ENCODE measurements at regions not wholly inside any gene's neighbourhood (a gene's known extent, or its start where the extent isn't known, plus 50 kb on each side); places are given as distances from the start of the nearest gene placed in this dataset.
"Not testable (repeated sequence)": the region's sequence is repeated elsewhere in the genome, so short reads cannot be mapped to it uniquely, and the experiment has no call there.

DNA sequence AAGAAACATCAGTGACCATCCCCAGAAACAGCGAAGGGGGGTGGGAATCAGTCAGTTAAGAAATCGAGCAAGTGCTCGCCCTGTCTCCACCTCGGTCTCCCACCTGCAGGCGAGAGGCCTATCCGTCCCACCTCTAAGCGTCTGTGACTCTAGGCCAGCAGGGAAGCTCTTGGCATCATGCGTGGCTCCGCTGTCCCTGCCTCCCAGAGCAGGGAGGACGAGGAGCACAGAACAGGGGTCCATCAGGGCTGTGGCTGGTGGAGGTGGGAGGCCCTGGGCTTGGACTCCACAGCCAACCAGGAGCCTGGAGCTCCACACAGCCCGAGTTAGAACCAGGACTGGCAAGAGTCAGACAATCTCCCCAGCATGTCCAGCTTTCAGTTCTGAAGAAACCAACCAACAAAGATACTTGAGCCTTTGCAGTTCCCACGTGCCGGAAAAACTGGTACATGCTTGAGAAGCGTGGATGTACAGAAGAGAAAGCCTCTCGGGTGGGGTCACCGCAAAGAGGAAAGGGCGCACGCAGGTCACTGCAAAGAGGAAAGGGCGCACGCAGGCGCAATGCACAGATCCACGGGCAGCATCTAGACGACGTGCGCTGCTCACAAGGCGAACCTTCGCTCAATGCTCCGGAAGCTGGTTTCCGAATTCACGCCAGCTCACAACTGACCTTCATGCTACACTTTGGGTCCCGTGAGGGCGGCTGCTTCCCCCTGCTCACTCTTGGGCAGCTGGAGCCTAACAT, 104.5 kb upstream of the ALKAL2 start:
- CTCF ChIA-PET, result no interaction called here
- POLR2A ChIA-PET, result no interaction called here
- no peak for DNase-seq (ENCODE audit: extremely low spot score)
- TF ChIP-seq SP1 (IDR thresholded peaks at IDR 0.05) (no peak), FOXK2 (IDR thresholded peaks at IDR 0.05) (no peak), LEF1 (IDR thresholded peaks at IDR 0.05; ENCODE audit: borderline replicate concordance) (no peak), CTBP1 (IDR thresholded peaks at IDR 0.05; ENCODE audit: borderline replicate concordance) (no peak)

DNA sequence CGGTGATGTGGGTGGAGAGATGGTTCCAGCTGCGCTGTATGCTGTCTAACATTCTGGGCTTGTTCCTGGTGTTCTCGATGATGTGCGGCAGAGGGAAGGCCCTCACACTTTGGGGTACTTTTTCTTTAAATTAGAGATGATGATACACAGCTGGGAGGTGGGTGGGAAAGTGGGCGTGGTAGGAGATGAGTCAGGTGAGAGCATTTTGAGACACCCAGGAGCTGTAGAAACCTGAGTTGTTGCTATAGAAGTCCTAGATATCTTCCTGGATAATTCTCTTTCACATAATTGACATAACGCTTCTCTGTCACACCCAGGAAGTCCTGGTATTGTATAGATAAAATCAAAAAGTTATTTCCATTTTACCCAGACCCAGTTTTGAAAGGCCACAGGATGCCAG, 103.8 kb upstream of the ALKAL2 start:
- CTCF ChIA-PET, result no interaction called here
- no peak for DNase-seq (ENCODE audit: extremely low spot score)
- POLR2A ChIA-PET, result no interaction called here
- TF ChIP-seq TARDBP (IDR thresholded peaks at IDR 0.05), result no peak
- no peak for TF ChIP-seq CTBP1 (IDR thresholded peaks at IDR 0.05; ENCODE audit: borderline replicate concordance)
- TF ChIP-seq FOXA1 (IDR thresholded peaks at IDR 0.05), result no peak
- no peak for TF ChIP-seq BHLHE40 (IDR thresholded peaks at IDR 0.05; ENCODE audit: borderline replicate concordance)
- no peak for TF ChIP-seq FOXK2 (IDR thresholded peaks at IDR 0.05)
- no peak for TF ChIP-seq L3MBTL2 (conservative IDR thresholded peaks at IDR 0.05)
- TF ChIP-seq ZNF384 (IDR thresholded peaks at IDR 0.05), result no peak
- no peak for TF ChIP-seq PKNOX1 (IDR thresholded peaks at IDR 0.05)
- no peak for TF ChIP-seq LEF1 (IDR thresholded peaks at IDR 0.05; ENCODE audit: borderline replicate concordance)
- no peak for TF ChIP-seq ELF4 (IDR thresholded peaks at IDR 0.05)
- TF ChIP-seq SP1 (IDR thresholded peaks at IDR 0.05), result no peak
- no peak for TF ChIP-seq SUZ12 (IDR thresholded peaks at IDR 0.05)
- no peak for TF ChIP-seq ARNT (IDR thresholded peaks at IDR 0.05)
- no peak for TF ChIP-seq HDGF (IDR thresholded peaks at IDR 0.05; ENCODE audit: borderline replicate concordance)
- TF ChIP-seq NFRKB (IDR thresholded peaks at IDR 0.05), result no peak

DNA sequence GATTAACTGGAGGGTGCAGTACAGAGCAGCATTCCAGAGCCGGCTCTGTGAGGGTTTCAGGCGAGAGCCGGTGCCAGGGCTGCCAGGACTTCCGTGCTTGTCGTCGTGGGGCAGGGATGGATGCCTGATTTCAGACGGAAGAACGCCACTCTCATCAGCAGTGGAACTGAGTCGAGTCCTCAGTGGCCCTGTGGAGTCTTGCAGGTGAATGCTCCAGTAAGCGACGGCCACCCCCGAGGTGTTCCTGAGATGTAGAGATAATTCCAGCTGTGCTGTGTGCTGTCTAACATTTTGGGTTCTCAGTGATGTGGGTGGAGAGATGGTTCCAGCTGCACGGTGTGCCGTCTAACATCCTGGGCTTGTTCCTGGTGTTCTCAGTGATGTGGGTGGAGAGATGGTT, 103.1 kb upstream of the ALKAL2 start:
- POLR2A ChIA-PET, result no interaction called here
- TF ChIP-seq HDGF (IDR thresholded peaks at IDR 0.05; ENCODE audit: borderline replicate concordance) (no peak), FOXK2 (IDR thresholded peaks at IDR 0.05) (no peak), L3MBTL2 (conservative IDR thresholded peaks at IDR 0.05) (no peak), PKNOX1 (IDR thresholded peaks at IDR 0.05) (no peak), CTBP1 (IDR thresholded peaks at IDR 0.05; ENCODE audit: borderline replicate concordance) (no peak), FOXM1 (IDR thresholded peaks at IDR 0.05; ENCODE audit: borderline replicate concordance) (no peak), SUZ12 (IDR thresholded peaks at IDR 0.05) (no peak), NFRKB (IDR thresholded peaks at IDR 0.05) (no peak), ELF4 (IDR thresholded peaks at IDR 0.05) (no peak)
- CTCF ChIA-PET, result no interaction called here
- DNase-seq (ENCODE audit: extremely low spot score), result no peak

DNA sequence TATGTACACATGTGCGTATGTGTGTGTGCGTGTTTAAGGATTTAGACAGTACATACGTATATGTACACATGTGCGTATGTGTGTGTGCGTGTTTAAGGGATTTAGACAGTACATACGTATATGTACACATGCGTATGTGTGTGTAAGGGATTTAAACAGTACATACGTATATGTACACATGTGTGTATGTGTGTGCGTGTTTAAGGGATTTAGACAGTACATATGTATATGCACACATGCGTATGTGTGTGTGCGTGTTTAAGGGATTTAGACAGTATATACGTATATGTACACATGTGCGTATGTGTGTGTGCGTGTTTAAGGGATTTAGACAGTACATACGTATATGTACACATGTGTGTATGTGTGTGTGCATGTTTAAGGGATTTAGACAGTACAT, 102.1 kb upstream of the ALKAL2 start:
- POLR2A ChIA-PET; DNase-seq (ENCODE audit: extremely low spot score); CTCF ChIA-PET: not testable (repeated sequence)

DNA sequence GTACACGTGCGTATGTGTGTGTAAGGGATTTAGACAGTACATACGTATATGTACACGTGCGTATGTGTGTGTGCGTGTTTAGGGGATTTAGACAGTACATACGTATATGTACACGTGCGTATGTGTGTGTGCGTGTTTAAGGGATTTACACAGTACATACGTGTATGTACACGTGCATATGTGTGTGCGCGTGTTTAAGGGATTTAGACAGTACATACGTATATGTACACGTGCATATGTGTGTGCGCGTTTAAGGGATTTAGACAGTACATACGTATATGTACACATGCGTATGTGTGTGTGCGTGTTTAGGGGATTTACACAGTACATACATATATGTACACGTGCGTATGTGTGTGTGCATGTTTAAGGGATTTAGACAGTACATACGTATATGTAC, 100.9 kb upstream of the ALKAL2 start:
- POLR2A ChIA-PET; CTCF ChIA-PET; DNase-seq (ENCODE audit: extremely low spot score): not testable (repeated sequence)

DNA sequence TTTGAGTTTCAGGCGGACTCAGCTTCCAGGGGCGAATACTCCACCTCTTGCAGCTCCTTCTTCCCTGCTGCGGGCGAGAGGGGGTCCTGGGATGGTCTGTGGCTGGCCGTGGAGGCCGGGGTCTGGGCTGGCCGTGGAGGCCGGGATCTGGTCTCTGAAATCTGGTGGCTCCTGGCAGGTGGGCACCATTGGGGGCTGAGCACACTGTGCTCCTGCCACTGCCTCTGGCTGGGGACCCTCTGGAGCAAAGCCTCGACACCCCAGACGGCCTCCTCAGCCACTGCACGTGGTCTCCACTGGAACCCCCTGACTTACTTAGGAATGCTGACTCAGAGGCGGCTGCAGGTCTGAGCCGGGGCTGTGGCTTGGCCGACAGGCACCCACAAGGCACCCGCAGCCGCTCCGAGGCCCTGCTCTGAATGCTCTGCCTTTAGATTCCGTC, 100.1 kb upstream of the ALKAL2 start:
- ChIA-PET CTCF (no interaction called here), POLR2A (no interaction called here)
- TF ChIP-seq ARNT (IDR thresholded peaks at IDR 0.05) (no peak), PKNOX1 (IDR thresholded peaks at IDR 0.05) (no peak), SUZ12 (IDR thresholded peaks at IDR 0.05) (no peak)
- DNase-seq (ENCODE audit: extremely low spot score), result no peak

DNA sequence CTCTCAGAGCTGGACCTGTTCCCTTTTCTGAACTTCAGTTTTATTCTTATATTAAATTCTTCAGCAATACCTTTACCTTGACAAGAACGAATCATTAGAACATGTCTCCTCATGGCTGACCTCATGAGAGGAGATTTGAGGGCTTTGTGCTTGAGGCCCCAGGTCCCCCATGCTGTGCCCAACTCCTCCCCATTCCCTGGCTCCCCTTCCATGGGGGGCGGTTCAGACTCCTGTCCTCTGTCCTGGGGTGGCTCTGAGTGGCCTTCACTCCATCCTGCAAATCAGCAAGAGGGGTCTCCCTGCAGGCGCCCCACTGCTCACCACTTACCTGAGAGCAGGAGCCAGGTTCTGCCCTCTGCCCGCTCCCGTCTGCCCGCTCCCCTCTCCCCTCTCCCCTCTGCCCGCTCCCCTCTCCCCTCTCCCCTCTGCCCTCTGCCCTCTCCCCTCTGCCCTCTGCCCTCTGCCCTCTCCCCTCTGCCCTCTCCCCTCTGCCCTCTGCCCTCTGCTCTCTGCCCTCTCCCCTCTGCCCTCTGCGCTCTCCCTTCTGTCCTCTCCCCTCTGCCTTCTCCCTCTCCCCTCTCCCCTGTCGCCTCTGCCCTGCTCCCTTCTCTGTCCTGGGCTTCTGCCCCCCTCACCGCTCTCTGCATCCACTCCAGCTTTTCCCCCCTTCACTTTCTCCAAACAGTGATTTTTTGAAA, 98.7 kb upstream of the ALKAL2 start:
- ChIA-PET POLR2A (no interaction called here), CTCF (no interaction called here)
- TF ChIP-seq SUZ12 (IDR thresholded peaks at IDR 0.05), result no peak
- no peak for TF ChIP-seq SP1 (IDR thresholded peaks at IDR 0.05)
- TF ChIP-seq CTBP1 (IDR thresholded peaks at IDR 0.05; ENCODE audit: borderline replicate concordance), result no peak
- TF ChIP-seq NFRKB (IDR thresholded peaks at IDR 0.05), result no peak
- TF ChIP-seq FOXA1 (IDR thresholded peaks at IDR 0.05), result no peak
- no peak for TF ChIP-seq ZNF384 (IDR thresholded peaks at IDR 0.05)
- no peak for TF ChIP-seq TARDBP (IDR thresholded peaks at IDR 0.05)
- no peak for TF ChIP-seq LEF1 (IDR thresholded peaks at IDR 0.05; ENCODE audit: borderline replicate concordance)
- TF ChIP-seq ARNT (IDR thresholded peaks at IDR 0.05), result no peak
- TF ChIP-seq L3MBTL2 (conservative IDR thresholded peaks at IDR 0.05), result no peak
- no peak for TF ChIP-seq FOXM1 (IDR thresholded peaks at IDR 0.05; ENCODE audit: borderline replicate concordance)
- no peak for TF ChIP-seq ELF4 (IDR thresholded peaks at IDR 0.05)
- no peak for TF ChIP-seq BHLHE40 (IDR thresholded peaks at IDR 0.05; ENCODE audit: borderline replicate concordance)
- no peak for TF ChIP-seq PKNOX1 (IDR thresholded peaks at IDR 0.05)
- DNase-seq (ENCODE audit: extremely low spot score), result no peak

All from HEK293T (cell line).